Astrocyte of the spinal cord (primary cell): ENCODE measurements at regions not wholly inside any gene's neighbourhood (a gene's known extent, or its start where the extent isn't known, plus 50 kb on each side); places are given as distances from the start of the nearest gene placed in this dataset.

Experiments used
- DNase-seq: peaks from one replicate; pipeline ENCODE4 v3.0.0; 2011; ENCODE audit warnings: low read depth, low spot score
- H3K4me3 ChIP-seq: 2 replicates; pipeline ENCODE4 v1.5.1; 2011; ENCODE audit warnings: low read depth, mild to moderate bottlenecking, low read length, moderate library complexity
- in situ Hi-C: cut with HindIII; loops from 2 replicates; pipeline ENCODE4 v1.10.0; 2017; ENCODE audit warnings: low sequenced_read_pairs
- TF ChIP-seq, protein P1 (sequence below): IDR thresholded peaks from 2 replicates; pipeline ENCODE4 v1.5.1; 2012; ENCODE audit warnings: low read depth, mild to moderate bottlenecking, low read length, inconsistent platforms

DNA sequence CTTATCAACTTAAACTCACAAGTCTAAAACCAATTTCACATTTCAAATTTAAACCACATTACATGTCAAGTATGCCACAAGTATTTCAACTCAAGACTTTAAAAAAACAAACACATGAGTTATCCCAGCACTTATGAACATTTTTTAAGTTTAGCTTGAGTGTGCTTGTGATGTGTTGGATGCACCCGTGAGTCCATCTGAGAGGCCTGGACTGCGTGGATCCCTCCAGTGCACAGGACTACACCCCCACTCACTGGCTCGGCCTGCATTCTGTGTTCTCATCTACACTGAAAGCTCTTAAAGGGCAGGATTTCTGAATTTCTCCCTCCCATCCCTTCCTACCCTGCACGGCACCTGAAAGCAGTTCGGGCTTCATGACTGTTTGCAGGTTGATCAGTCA lies 128.8 kb upstream of the CD93 start:
- peak; percentile 21 for DNase-seq
- TF ChIP-seq, protein P1, sequence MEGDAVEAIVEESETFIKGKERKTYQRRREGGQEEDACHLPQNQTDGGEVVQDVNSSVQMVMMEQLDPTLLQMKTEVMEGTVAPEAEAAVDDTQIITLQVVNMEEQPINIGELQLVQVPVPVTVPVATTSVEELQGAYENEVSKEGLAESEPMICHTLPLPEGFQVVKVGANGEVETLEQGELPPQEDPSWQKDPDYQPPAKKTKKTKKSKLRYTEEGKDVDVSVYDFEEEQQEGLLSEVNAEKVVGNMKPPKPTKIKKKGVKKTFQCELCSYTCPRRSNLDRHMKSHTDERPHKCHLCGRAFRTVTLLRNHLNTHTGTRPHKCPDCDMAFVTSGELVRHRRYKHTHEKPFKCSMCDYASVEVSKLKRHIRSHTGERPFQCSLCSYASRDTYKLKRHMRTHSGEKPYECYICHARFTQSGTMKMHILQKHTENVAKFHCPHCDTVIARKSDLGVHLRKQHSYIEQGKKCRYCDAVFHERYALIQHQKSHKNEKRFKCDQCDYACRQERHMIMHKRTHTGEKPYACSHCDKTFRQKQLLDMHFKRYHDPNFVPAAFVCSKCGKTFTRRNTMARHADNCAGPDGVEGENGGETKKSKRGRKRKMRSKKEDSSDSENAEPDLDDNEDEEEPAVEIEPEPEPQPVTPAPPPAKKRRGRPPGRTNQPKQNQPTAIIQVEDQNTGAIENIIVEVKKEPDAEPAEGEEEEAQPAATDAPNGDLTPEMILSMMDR, result no peak
- in situ Hi-C loops, result no loop called here
- no peak overlapping the region for H3K4me3 ChIP-seq

GRCh38 chr20:23212464-23212995 lies 126.4 kb upstream of the CD93 start:
- no peak for DNase-seq
- TF ChIP-seq, protein P1, result no peak
- no peak overlapping the region for H3K4me3 ChIP-seq
- in situ Hi-C loops, result no loop called here

- in situ Hi-C loops, result no loop called here
- no peak overlapping the region for H3K4me3 ChIP-seq
- TF ChIP-seq, protein P1, result no peak
- DNase-seq, result no peak
Observed at GRCh38 chr20:23212011-23212410, 125.9 kb upstream of the CD93 start.

DNA sequence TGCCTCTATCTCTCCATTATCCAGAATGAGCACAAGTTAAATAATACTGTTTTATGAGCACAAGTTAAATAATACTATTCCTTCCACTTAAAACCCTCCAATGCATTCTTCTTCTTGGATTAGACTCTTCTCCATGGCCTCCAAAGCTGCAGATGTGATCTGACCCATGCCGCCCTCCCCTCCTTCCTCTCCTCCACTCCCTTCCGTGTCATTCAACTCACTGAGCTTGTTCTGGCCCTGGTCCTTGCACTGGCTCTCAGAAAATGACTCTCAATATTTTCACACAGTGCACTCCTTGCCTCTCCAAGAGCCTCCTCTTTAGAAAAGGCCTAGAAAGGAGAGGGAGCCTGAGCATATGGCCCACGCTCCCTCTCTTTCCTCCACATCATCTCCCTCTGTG lies 125.0 kb upstream of the CD93 start:
- in situ Hi-C loops, result no loop called here
- no peak for DNase-seq
- H3K4me3 ChIP-seq, result no peak overlapping the region
- TF ChIP-seq, protein P1, result no peak

DNA sequence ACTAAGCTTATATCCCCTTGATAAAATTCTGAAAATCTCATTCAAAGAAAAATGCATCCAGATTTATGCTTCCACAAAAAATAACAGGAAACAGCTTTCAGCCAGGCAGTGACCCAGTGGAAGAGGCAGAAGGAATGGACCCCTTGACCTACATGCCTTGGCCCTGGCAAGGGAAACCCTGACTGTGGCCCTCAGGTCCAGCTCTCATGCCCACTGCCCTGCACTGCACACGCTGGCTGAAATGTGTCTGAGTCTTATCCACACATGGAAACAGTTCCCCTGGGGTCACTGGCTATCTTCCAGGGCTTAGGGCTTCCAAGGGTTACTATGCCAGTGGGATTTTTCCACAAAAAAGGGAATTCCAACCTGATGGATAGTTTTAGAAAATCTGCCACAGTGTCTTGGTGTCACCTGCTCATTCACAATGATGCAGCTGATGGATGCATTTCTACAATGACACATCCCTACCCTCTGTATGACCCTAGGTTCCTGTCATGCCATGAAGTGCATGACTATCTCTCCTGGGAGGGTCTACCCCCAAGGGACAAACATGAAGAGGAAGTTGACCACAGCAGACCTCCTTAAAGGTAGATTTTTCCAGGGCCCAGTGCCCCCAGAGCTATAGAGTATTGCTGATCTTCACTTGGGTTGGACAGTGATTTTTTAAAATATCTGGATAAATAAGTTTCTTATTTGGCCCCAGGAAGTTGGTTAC lies 121.9 kb upstream of the CD93 start:
- TF ChIP-seq, protein P1, result no peak
- DNase-seq, result no peak
- H3K4me3 ChIP-seq, result no peak overlapping the region
- in situ Hi-C loops, result no loop called here

GRCh38 chr20:23206995-23207394 lies 120.9 kb upstream of the CD93 start:
- in situ Hi-C loops, result no loop called here
- no peak for DNase-seq
- TF ChIP-seq, protein P1, result no peak
- no peak overlapping the region for H3K4me3 ChIP-seq

- in situ Hi-C loops, result no loop called here
- no peak overlapping the region for H3K4me3 ChIP-seq
- DNase-seq, result no peak
- TF ChIP-seq, protein P1, result no peak
Observed at GRCh38 chr20:23206061-23206460, 119.9 kb upstream of the CD93 start.
